GM18505 (cell line): ENCODE measurements at regions not wholly inside any gene's neighbourhood (a gene's known extent, or its start where the extent isn't known, plus 50 kb on each side); places are given as distances from the start of the nearest gene placed in this dataset.
A peak's percentile ranks its signal among the peaks of the same experiment; 100 is the strongest.

Experiments
- ATAC-seq: cut with Tn5 transposase; IDR thresholded peaks from one replicate; pipeline ENCODE4 v1.9.1; 2021; ENCODE audit not compliant: unreplicated experiment
- POLR2A ChIP-seq: IDR thresholded peaks from 4 replicates; pipeline ENCODE4 v1.6.1; 2011; ENCODE audit warnings: borderline replicate concordance; ENCODE audit not compliant: insufficient read depth, insufficient read length; ENCODE audit errors: extremely low read depth

GRCh38 chr6:14252271-14252850 lies 134.8 kb downstream of the CD83 start:
- no peak for ATAC-seq
- TF ChIP-seq POLR2A: no peak

GRCh38 chr6:14254505-14254904 lies 136.9 kb downstream of the CD83 start:
- no peak for TF ChIP-seq POLR2A
- ATAC-seq: peak; percentile 90

GRCh38 chr6:14255916-14256315 lies 138.3 kb downstream of the CD83 start:
- no peak for ATAC-seq
- no peak for TF ChIP-seq POLR2A

- ATAC-seq: no peak
- no peak for TF ChIP-seq POLR2A
Observed at GRCh38 chr6:14258117-14258516, 140.5 kb downstream of the CD83 start.

- no peak for ATAC-seq
- TF ChIP-seq POLR2A: no peak
Observed at GRCh38 chr6:14258695-14259593, 141.4 kb downstream of the CD83 start.

GRCh38 chr6:14259594-14260152 lies 142.1 kb downstream of the CD83 start:
- no peak for ATAC-seq
- no peak for TF ChIP-seq POLR2A

- TF ChIP-seq POLR2A: no peak
- ATAC-seq: no peak
Observed at GRCh38 chr6:14260839-14261238, 143.3 kb downstream of the CD83 start.

- ATAC-seq: no peak
- no peak for TF ChIP-seq POLR2A
Observed at GRCh38 chr6:14263881-14264424, 146.4 kb downstream of the CD83 start.

GRCh38 chr6:14265049-14266021 lies 147.8 kb downstream of the CD83 start:
- TF ChIP-seq POLR2A: no peak
- ATAC-seq: no peak

- ATAC-seq: no peak
- TF ChIP-seq POLR2A: no peak
Observed at GRCh38 chr6:14266266-14266665, 148.7 kb downstream of the CD83 start.

GRCh38 chr6:14267885-14268660 lies 150.5 kb downstream of the CD83 start:
- ATAC-seq: no peak
- no peak for TF ChIP-seq POLR2A

GRCh38 chr6:14269436-14269835 lies 151.9 kb downstream of the CD83 start:
- ATAC-seq: no peak
- no peak for TF ChIP-seq POLR2A
